ENCODE measurements at regions not wholly inside any gene's neighbourhood (a gene's known extent, or its start where the extent isn't known, plus 50 kb on each side); places are given as distances from the start of the nearest gene placed in this dataset.
"Not testable (repeated sequence)": the region's sequence is repeated elsewhere in the genome, so short reads cannot be mapped to it uniquely, and the experiment has no call there.

GRCh38 chr11:14573539-14574057, 53.4 kb upstream of the PSMA1 start:
- H3K36me3 Mint-ChIP-seq (ENCODE audit: unreplicated experiment), result peaks cover 24% of the 10 kb centered on the region
- not testable (repeated sequence) for H3K27me3 Mint-ChIP-seq (ENCODE audit: unreplicated experiment); H3K4me1 Mint-ChIP-seq (ENCODE audit: low read depth, unreplicated experiment); H3K4me3 Mint-ChIP-seq (ENCODE audit: unreplicated experiment); DNase-seq; H3K27ac Mint-ChIP-seq (ENCODE audit: unreplicated experiment); H3K9me3 Mint-ChIP-seq (ENCODE audit: unreplicated experiment)

- DNase-seq, result no peak
- H3K4me1 Mint-ChIP-seq (ENCODE audit: low read depth, unreplicated experiment), result peaks cover 5% of the 10 kb centered on the region
- H3K9me3 Mint-ChIP-seq (ENCODE audit: unreplicated experiment), result no peaks in the 10 kb centered on the region
- no peak for TF ChIP-seq CTCF (IDR thresholded peaks at IDR 0.05; ENCODE audit: partially characterized antibody, unreplicated experiment)
- H3K27me3 Mint-ChIP-seq (ENCODE audit: unreplicated experiment), result peaks cover 2% of the 10 kb centered on the region
- no peak overlapping the region for H3K27ac Mint-ChIP-seq (ENCODE audit: unreplicated experiment)
- H3K36me3 Mint-ChIP-seq (ENCODE audit: unreplicated experiment), result peaks cover 5% of the 10 kb centered on the region
- H3K4me3 Mint-ChIP-seq (ENCODE audit: unreplicated experiment), result no peak overlapping the region
Measured at GRCh38 chr11:14577292-14577691, 57.1 kb upstream of the PSMA1 start.

- no peaks in the 10 kb centered on the region for H3K9me3 Mint-ChIP-seq (ENCODE audit: unreplicated experiment)
- H3K27ac Mint-ChIP-seq (ENCODE audit: unreplicated experiment), result no peak overlapping the region
- peaks cover 5% of the 10 kb centered on the region for H3K4me1 Mint-ChIP-seq (ENCODE audit: low read depth, unreplicated experiment)
- DNase-seq, result no peak
- no peaks in the 10 kb centered on the region for H3K27me3 Mint-ChIP-seq (ENCODE audit: unreplicated experiment)
- TF ChIP-seq CTCF (IDR thresholded peaks at IDR 0.05; ENCODE audit: partially characterized antibody, unreplicated experiment), result no peak
- H3K4me3 Mint-ChIP-seq (ENCODE audit: unreplicated experiment), result no peak overlapping the region
- H3K36me3 Mint-ChIP-seq (ENCODE audit: unreplicated experiment), result peaks cover 5% of the 10 kb centered on the region
Measured at GRCh38 chr11:14577835-14578529, 57.8 kb upstream of the PSMA1 start.

DNA sequence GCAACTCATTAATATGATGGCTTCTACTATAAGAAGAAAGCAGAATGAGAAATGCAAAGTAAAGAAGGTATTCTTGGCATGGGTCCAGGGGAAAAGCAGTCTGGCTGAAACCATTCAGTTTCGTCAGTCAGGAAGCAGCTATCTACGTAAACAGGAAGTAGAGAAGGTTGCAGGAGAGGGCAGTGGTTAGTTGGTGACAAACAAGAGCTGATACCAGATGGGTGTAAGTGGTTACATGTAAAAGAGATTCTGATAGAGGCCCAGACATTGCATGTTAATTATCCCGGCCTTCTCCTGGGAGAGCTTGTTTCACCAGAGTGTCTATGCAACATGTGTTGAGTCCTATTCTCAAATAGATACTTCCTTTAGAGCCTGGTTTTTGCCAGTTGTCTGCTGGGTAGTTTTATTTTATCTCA, 58.4 kb upstream of the PSMA1 start:
- no peak for TF ChIP-seq CTCF (IDR thresholded peaks at IDR 0.05; ENCODE audit: partially characterized antibody, unreplicated experiment)
- H3K27ac Mint-ChIP-seq (ENCODE audit: unreplicated experiment), result no peak overlapping the region

GRCh38 chr11:14579646-14580045, 59.5 kb upstream of the PSMA1 start:
- no peak overlapping the region for H3K27ac Mint-ChIP-seq (ENCODE audit: unreplicated experiment)
- TF ChIP-seq CTCF (IDR thresholded peaks at IDR 0.05; ENCODE audit: partially characterized antibody, unreplicated experiment), result no peak

More for the DNA sequence above, 58.4 kb upstream of the PSMA1 start:
- H3K27me3 Mint-ChIP-seq (ENCODE audit: unreplicated experiment), result no peaks in the 10 kb centered on the region
- no peaks in the 10 kb centered on the region for H3K9me3 Mint-ChIP-seq (ENCODE audit: unreplicated experiment)
- peaks cover 5% of the 10 kb centered on the region for H3K36me3 Mint-ChIP-seq (ENCODE audit: unreplicated experiment)
- no peak overlapping the region for H3K4me3 Mint-ChIP-seq (ENCODE audit: unreplicated experiment)
- DNase-seq, result no peak
- H3K4me1 Mint-ChIP-seq (ENCODE audit: low read depth, unreplicated experiment), result peaks cover 11% of the 10 kb centered on the region

More at GRCh38 chr11:14579646-14580045, 59.5 kb upstream of the PSMA1 start:
- H3K4me1 Mint-ChIP-seq (ENCODE audit: low read depth, unreplicated experiment), result peaks cover 17% of the 10 kb centered on the region
- no peak for DNase-seq
- peaks cover 2% of the 10 kb centered on the region for H3K27me3 Mint-ChIP-seq (ENCODE audit: unreplicated experiment)
- H3K4me3 Mint-ChIP-seq (ENCODE audit: unreplicated experiment), result no peak overlapping the region
- peaks cover 5% of the 10 kb centered on the region for H3K36me3 Mint-ChIP-seq (ENCODE audit: unreplicated experiment)
- peaks cover 2% of the 10 kb centered on the region for H3K9me3 Mint-ChIP-seq (ENCODE audit: unreplicated experiment)

Measured in glutamatergic neuron (in vitro differentiated cells).